ENCODE measurements at regions not wholly inside any gene's neighbourhood (a gene's known extent, or its start where the extent isn't known, plus 50 kb on each side); places are given as distances from the start of the nearest gene placed in this dataset.

GRCh38 chr13:90416519-90416918, 931.0 kb upstream of the MIR17HG start:
- no peaks in the 10 kb centered on the region for H3K36me3 ChIP-seq (ENCODE audit: low read depth, low read length)
- H3K4me1 ChIP-seq (ENCODE audit: insufficient read depth, low read length), result peaks cover 16% of the 10 kb centered on the region
- H2AFZ ChIP-seq (ENCODE audit: low read length), result no peak overlapping the region
- H3K27ac ChIP-seq (ENCODE audit: low read length), result no peak overlapping the region
- ChIA-PET CTCF (no interaction called here), POLR2A (ENCODE audit: unreplicated experiment) (no interaction called here)
- no peaks in the 10 kb centered on the region for H3K27me3 ChIP-seq (ENCODE audit: low read length)
- no peaks in the 10 kb centered on the region for H3K9me2 ChIP-seq (replicated peaks; ENCODE audit: low read length)
- intact Hi-C loops (cut with micrococcal nuclease), result no loop called here
- H3K9me3 ChIP-seq (ENCODE audit: low read length), result no peaks in the 10 kb centered on the region
- H3K4me3 ChIP-seq (ENCODE audit: low read length), result no peak overlapping the region
- DNase-seq (peak; percentile 6), ATAC-seq (no peak)
- H4K20me1 ChIP-seq (ENCODE audit: low read length), result no peaks in the 10 kb centered on the region
- BruUV-seq (replicated peaks), result no TSS peak
- H3K4me2 ChIP-seq (ENCODE audit: low read length), result no peak overlapping the region
- H3K79me2 ChIP-seq (ENCODE audit: low read length), result no peaks in the 10 kb centered on the region
- H3F3A ChIP-seq (ENCODE audit: low read length, unreplicated experiment), result no peaks in the 10 kb centered on the region
- TF ChIP-seq EZH2 (IDR thresholded peaks at IDR 0.05; ENCODE audit: low read length, unreplicated experiment) (no peak), EZH2phosphoT487 (IDR thresholded peaks at IDR 0.05; ENCODE audit: borderline replicate concordance, low read length) (no peak)
- TF ChIP-seq, protein P1, sequence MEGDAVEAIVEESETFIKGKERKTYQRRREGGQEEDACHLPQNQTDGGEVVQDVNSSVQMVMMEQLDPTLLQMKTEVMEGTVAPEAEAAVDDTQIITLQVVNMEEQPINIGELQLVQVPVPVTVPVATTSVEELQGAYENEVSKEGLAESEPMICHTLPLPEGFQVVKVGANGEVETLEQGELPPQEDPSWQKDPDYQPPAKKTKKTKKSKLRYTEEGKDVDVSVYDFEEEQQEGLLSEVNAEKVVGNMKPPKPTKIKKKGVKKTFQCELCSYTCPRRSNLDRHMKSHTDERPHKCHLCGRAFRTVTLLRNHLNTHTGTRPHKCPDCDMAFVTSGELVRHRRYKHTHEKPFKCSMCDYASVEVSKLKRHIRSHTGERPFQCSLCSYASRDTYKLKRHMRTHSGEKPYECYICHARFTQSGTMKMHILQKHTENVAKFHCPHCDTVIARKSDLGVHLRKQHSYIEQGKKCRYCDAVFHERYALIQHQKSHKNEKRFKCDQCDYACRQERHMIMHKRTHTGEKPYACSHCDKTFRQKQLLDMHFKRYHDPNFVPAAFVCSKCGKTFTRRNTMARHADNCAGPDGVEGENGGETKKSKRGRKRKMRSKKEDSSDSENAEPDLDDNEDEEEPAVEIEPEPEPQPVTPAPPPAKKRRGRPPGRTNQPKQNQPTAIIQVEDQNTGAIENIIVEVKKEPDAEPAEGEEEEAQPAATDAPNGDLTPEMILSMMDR (conservative IDR thresholded peaks at IDR 0.05; ENCODE audit: low read depth, low read length), result no peak
- H3K9ac ChIP-seq (ENCODE audit: low read length), result no peak overlapping the region

- H3K4me3 ChIP-seq (ENCODE audit: low read length), result no peak overlapping the region
- TF ChIP-seq EZH2phosphoT487 (IDR thresholded peaks at IDR 0.05; ENCODE audit: borderline replicate concordance, low read length) (no peak), EZH2 (IDR thresholded peaks at IDR 0.05; ENCODE audit: low read length, unreplicated experiment) (no peak)
- TF ChIP-seq, protein P1 (conservative IDR thresholded peaks at IDR 0.05; ENCODE audit: low read depth, low read length), result no peak
- DNase-seq (no peak), ATAC-seq (no peak)
- ChIA-PET POLR2A (ENCODE audit: unreplicated experiment) (no interaction called here), CTCF (no interaction called here)
- no peak overlapping the region for H2AFZ ChIP-seq (ENCODE audit: low read length)
- no peaks in the 10 kb centered on the region for H3F3A ChIP-seq (ENCODE audit: low read length, unreplicated experiment)
- H3K9ac ChIP-seq (ENCODE audit: low read length), result no peak overlapping the region
- no peaks in the 10 kb centered on the region for H4K20me1 ChIP-seq (ENCODE audit: low read length)
- H3K9me2 ChIP-seq (replicated peaks; ENCODE audit: low read length), result no peaks in the 10 kb centered on the region
- no peak overlapping the region for H3K27ac ChIP-seq (ENCODE audit: low read length)
- no peaks in the 10 kb centered on the region for H3K79me2 ChIP-seq (ENCODE audit: low read length)
- no peaks in the 10 kb centered on the region for H3K27me3 ChIP-seq (ENCODE audit: low read length)
- BruUV-seq (replicated peaks), result no TSS peak
- no peaks in the 10 kb centered on the region for H3K36me3 ChIP-seq (ENCODE audit: low read depth, low read length)
- H3K4me1 ChIP-seq (ENCODE audit: insufficient read depth, low read length), result peaks cover 16% of the 10 kb centered on the region
- intact Hi-C loops (cut with micrococcal nuclease), result no loop called here
- H3K9me3 ChIP-seq (ENCODE audit: low read length), result no peaks in the 10 kb centered on the region
- H3K4me2 ChIP-seq (ENCODE audit: low read length), result no peak overlapping the region
These were observed 930.5 kb upstream of the MIR17HG start for GRCh38 chr13:90416938-90417337.

DNA sequence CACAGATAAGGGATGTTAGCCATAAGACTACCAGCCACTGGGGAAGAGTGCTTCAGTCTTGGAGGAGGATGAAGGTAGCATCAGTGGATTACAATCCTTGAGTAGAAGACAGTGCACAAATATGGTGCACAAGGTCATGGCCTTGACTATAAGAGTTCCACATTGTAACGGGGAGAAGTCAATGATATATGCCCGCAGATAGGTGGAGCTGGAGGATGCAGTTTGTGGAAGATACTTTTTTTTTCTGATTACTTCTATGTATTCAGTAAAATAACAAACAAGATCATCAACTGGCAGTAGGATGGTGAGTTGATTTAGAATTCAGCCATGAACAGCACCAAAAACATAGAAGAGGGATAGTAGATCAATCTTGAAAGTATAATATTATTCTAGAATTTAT, 926.8 kb upstream of the MIR17HG start:
- no peaks in the 10 kb centered on the region for H4K20me1 ChIP-seq (ENCODE audit: low read length)
- POLR2A ChIA-PET (ENCODE audit: unreplicated experiment), result no interaction called here
- TF ChIP-seq EZH2 (IDR thresholded peaks at IDR 0.05; ENCODE audit: low read length, unreplicated experiment), result no peak
- TF ChIP-seq, protein P1 (conservative IDR thresholded peaks at IDR 0.05; ENCODE audit: low read depth, low read length), result peak; percentile 54
- no peak overlapping the region for H3K27ac ChIP-seq (ENCODE audit: low read length)
- no peaks in the 10 kb centered on the region for H3F3A ChIP-seq (ENCODE audit: low read length, unreplicated experiment)
- H2AFZ ChIP-seq (ENCODE audit: low read length), result no peak overlapping the region
- no peak overlapping the region for H3K4me2 ChIP-seq (ENCODE audit: low read length)
- DNase-seq, result peak; percentile 22
- no peak for ATAC-seq
- H3K36me3 ChIP-seq (ENCODE audit: low read depth, low read length), result no peaks in the 10 kb centered on the region
- intact Hi-C loops (cut with micrococcal nuclease), result no loop called here
- H3K79me2 ChIP-seq (ENCODE audit: low read length), result no peaks in the 10 kb centered on the region
- no peaks in the 10 kb centered on the region for H3K27me3 ChIP-seq (ENCODE audit: low read length)
- no peak overlapping the region for H3K4me3 ChIP-seq (ENCODE audit: low read length)
- CTCF ChIA-PET, result no interaction called here
- H3K9me3 ChIP-seq (ENCODE audit: low read length), result no peaks in the 10 kb centered on the region
- H3K4me1 ChIP-seq (ENCODE audit: insufficient read depth, low read length), result peaks cover 4% of the 10 kb centered on the region; the same call in 1 of the 2 replicates
- H3K9ac ChIP-seq (ENCODE audit: low read length), result no peak overlapping the region
- BruUV-seq (replicated peaks), result no TSS peak
- no peaks in the 10 kb centered on the region for H3K9me2 ChIP-seq (replicated peaks; ENCODE audit: low read length)
